VCaP (cell line): ENCODE measurements at regions not wholly inside any gene's neighbourhood (a gene's known extent, or its start where the extent isn't known, plus 50 kb on each side); places are given as distances from the start of the nearest gene placed in this dataset.
"Not testable (repeated sequence)": the region's sequence is repeated elsewhere in the genome, so short reads cannot be mapped to it uniquely, and the experiment has no call there.

Source experiments
- H3K27ac ChIP-seq: fragments of 450-650 bp; 2 replicates; pipeline ENCODE4 v1.5.1; 2017
- CTCF ChIP-seq: fragments of 450-650 bp; conservative IDR thresholded peaks from 2 replicates; pipeline ENCODE4 v1.5.1; 2017; ENCODE audit warnings: mild to moderate bottlenecking, moderate library complexity

- no peak for TF ChIP-seq CTCF
- no peak overlapping the region for H3K27ac ChIP-seq
Observed at GRCh38 chr10:29702273-29703164, 67.7 kb upstream of the SVIL start.

- no peak overlapping the region for H3K27ac ChIP-seq
- TF ChIP-seq CTCF, result no peak
Observed at GRCh38 chr10:29701306-29701705, 66.5 kb upstream of the SVIL start.

- no peak overlapping the region for H3K27ac ChIP-seq
- TF ChIP-seq CTCF, result no peak
Observed at GRCh38 chr10:29699621-29700020, 64.8 kb upstream of the SVIL start.

- H3K27ac ChIP-seq, result no peak overlapping the region
- TF ChIP-seq CTCF, result no peak
Observed at GRCh38 chr10:29698773-29699490, 64.2 kb upstream of the SVIL start.

- H3K27ac ChIP-seq, result not testable (repeated sequence)
Observed at GRCh38 chr10:29696581-29696980, 61.8 kb upstream of the SVIL start.

- no peak overlapping the region for H3K27ac ChIP-seq
- TF ChIP-seq CTCF, result no peak
Observed at GRCh38 chr10:29694121-29694520, 59.4 kb upstream of the SVIL start.

- no peak for TF ChIP-seq CTCF
- no peak overlapping the region for H3K27ac ChIP-seq
Observed at GRCh38 chr10:29692121-29692539, 57.4 kb upstream of the SVIL start.
